Activated effector memory CD4-positive, alpha-beta T cell treated with anti-CD3 and anti-CD28 coated beads, Interleukin-2, amount 50 U/mL, for 16 hours (primary cell): ENCODE measurements at regions not wholly inside any gene's neighbourhood (a gene's known extent, or its start where the extent isn't known, plus 50 kb on each side); places are given as distances from the start of the nearest gene placed in this dataset.
"Not testable (repeated sequence)": the region's sequence is repeated elsewhere in the genome, so short reads cannot be mapped to it uniquely, and the experiment has no call there.

ENCODE experiments used
- DNase-seq: peaks from one replicate; pipeline ENCODE4 v3.0.0-alpha.2; 2020

DNA sequence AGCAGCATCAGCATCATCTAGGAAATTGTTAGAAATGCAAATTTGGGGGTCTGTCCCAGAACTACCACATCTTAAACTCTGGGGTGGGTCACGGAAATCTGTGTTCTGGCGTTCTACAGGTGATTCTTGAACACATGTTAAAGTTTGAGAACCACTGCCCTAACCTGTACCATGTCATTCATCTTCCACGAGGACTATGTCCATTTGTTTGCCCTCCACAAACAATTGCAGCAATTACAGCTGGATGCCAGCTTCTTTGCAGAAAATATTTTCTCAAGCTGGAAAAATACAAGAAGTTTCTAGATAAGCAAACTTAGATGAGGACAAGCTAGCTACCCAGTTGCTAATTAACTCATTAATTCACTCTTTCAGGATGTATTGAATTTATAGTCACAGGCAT lies 54.1 kb downstream of the MAFB start:
- DNase-seq: no peak

DNA sequence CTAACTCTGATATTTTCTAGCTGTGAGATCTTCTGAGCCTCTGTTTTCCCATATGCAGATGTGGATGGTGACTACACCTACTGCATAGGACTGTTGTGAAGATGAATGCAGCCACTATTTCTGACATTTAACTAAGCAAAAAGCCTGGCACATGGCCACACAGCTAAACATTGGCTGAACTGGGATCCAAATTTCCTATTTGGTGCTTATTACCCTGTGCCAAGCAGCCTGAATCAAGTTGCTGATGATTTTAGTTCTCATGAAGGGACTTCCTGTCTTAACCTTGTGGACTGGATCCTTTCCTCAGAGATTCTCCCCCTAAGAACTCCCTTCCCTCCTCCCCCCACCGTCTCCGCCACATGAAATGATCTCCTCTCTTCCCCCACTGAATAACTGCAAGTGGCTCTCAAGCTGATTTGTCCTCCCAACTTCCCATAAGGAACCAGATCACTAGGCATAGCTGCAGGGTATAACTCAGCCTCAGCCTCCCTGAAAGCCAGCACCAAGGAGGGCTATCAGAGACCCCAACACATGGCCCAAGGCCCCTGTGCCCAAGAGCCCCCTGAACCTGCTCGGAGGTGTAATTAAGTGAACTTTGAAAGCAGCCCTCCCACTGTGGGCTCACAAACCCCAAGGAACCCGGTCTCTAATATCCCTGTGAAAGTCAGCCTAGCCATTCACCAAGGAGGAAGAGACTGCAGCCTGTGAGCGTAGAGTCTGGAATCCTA lies 55.7 kb downstream of the MAFB start:
- no peak for DNase-seq

DNA sequence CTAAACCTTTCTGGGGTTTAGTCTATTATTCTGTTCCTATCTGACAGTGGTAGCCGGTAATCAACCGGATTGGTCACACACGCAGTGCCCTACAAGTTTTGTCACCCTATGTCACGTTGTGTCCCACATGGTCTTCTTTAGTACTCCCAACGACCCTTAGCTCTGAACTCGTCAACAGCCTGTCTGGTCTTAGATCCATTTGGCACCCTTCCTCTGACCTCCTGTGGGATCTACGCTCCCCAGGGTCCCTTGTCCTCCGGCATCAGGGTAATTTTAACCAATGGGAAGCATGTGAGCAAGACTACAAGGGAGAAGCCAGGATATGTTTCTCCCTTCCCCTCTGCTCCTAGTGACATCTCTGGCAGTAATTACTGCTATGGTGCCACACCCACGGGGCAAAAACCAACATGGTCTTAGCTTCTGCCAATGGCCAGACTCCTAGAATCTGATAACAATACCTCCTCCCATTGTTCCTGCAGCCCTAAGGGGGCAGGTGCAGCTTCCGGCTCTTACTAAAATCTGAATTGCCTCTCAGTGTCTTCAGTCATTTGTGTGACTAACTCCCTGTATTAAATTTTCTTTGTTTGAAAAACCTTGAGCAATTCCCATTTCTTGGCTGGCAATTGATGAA lies 56.6 kb downstream of the MAFB start:
- no peak for DNase-seq

DNA sequence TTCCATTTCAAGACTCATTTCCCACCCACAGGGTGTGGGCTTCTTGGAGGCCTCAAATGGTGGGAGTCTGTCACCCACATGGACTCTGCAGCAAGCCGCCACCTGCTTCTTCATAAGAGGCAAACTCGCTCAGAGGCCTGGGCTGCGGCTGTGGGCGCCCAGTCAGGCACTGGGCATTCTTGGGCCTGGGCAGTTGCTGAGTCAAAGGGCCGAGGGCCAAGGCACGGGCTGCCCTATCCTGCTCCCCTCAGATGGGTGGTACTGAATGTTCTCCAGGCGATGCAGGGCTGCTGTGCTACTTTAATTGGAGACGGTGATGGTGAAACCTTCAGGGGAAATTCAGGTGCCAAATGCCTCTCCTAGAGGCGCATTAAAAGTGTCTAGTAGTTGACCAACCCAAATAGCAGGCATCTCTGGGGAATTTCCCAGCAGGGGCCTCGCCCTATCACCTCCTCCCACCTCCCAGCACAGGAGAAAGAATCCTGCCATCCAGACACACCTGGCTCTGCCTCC lies 57.9 kb downstream of the MAFB start:
- DNase-seq: no peak

DNA sequence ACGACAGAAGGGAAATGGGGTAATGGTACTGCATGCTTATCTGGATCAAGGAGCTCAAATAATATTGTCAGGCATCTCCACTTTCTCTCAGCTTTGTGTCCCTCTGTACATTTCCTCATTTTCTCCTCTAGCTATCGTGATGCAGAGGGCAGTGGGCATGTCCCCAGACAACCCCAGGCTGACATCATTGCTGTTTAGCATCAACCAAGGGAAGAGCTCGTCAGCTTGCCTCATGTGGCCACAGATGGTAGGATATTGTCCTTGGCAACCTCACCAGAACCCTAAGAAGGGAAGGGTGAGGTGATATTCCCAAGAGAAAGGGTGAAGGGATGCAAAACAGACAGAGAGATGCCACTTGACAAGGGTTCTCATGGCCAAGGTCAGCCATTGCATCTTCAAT lies 58.3 kb downstream of the MAFB start:
- no peak for DNase-seq

DNA sequence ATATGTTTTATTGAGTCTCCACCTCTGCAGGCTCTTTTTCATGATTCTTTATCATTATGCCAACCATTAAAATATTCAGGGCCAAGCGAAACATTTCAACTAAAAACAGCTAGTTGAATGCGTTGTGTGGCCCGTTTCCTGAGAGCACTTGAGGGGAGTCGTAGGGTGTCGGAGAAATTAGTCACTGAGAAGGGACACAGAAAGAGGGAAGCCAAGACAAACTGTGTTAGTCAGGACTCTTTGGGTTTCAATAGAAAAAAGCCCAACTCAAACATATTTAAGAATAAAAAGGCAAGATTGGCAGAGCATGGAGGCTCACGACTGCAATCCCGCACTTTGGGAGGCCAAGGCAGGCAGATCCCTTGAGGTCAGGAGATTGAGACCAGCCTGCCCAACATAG lies 58.9 kb downstream of the MAFB start:
- DNase-seq: no peak

DNA sequence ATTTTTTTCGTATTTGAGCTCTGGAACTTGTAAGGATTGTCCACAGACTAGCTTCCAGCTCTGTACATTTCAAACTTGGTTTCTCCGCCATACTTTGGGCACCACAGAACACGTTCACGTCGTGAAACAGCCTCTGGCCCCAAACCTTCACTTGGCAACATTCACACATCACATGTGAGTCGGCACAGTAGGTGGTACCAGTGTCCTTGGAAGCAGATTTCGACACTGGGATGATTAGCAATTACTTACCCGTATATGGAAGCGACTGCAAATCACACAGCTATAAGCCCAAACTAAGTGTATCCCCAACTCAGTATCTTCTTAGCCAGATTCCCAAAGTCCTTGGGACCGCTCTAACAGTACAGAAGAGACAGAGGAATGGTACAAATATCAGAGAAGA lies 60.2 kb downstream of the MAFB start:
- DNase-seq: no peak

DNA sequence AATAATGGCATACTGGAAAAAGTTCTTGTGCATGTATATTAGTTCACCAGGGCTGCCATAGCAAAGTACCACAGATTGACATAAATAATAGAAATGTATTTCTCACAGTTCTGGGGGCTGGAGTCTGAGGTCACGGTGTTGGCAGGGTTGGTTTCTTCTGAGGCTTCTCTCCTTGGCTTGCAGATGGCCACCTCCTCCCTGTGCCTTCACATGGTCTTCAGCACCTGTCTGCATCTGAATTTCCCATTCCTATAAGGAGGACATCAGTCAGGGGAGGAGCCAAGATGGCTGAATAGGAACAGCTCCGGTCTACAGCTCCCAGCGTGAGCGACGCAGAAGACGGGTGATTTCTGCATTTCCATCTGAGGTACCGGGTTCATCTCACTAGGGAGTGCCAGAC lies 70.0 kb downstream of the MAFB start:
- not testable (repeated sequence) for DNase-seq

DNA sequence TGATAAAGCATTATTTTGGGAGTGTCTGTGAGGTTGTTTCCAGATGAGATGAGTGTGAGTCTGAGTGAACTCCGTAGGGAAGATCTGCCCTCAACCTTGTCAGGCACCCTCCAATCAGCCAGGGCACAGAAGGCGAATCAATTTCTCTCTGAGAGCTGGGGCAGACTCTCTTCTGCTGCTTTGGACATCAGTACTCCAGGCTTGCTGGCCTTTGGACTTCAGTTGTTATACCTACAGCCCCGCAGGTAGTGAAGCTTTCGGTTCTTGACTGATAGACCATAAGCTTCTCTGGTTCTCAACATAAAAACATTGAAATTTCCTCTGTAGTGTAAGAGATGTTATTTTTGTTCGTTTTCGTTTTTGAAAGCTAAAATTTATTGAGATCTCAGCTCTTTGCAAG lies 71.4 kb downstream of the MAFB start:
- no peak for DNase-seq

DNA sequence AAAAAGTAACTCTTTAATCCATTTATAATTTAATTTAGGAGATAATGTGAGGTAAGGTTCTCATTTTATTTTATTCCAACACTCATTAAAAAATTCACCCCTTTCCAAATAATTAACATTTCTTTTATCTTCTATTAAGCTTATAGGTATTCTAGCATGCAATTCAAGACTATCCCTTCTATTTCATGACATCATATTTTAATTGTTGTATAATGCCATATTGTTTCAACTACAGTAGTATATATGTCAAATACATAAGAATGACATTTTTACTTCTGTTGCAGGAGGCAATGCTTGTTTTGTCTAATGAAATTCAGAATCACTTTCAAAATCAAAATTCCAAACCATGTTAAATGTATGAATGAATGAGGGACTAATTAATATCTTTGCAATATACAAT lies 76.2 kb downstream of the MAFB start:
- no peak for DNase-seq

DNA sequence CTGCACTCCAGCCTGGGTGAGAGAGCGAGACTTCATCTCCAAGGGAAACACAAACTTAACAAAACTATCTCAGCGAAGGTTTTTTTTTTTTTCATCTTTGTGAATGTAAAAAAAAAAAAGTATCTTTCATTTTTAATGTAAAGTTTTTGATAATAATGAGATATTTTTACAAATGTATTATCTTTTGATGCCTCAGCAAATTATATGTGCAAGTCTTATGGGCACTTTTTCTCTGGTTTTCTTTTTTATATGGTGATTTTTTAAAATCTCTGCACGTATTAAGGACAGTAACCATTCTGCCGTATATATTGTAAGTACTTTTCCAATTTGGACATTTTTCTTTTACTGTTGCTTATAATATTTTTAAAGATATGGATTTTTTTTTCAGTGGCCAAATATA lies 76.8 kb downstream of the MAFB start:
- DNase-seq: no peak

DNA sequence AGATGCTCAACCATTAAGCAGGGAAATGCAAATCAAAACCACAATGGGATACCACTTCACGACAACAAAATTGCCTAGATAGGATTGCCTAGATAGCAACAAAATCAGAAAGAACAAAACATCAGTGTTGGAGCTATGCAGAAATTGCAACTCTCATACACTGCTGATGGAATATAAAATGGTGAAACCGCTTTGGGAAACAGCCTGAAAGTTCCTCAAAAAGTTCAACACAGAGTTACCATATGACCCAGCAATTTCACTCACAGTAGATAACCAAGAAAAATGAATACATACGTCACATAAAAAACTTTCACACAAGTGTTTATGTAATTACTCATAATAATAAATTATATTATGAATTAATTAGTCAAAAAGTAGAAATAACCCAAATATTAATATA lies 78.3 kb downstream of the MAFB start:
- no peak for DNase-seq

DNA sequence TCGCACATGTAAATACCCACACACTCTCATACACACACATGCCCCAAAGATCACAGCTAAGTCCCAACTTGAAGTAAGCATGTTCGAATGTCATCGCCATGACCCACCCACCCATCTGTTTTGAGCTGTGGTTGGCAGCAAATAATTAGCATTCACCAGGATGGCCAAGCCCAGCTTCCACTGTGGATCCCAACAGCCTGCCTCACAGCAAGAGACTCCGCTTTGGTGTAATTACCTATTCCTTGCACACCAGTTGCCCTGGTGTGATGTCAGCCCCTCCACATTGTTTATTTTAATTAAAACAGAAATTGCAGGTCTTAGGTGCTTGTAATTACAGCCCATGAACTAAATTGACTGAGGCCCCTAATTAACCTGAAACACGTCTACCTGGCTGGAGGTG lies 81.1 kb downstream of the MAFB start:
- DNase-seq: no peak

DNA sequence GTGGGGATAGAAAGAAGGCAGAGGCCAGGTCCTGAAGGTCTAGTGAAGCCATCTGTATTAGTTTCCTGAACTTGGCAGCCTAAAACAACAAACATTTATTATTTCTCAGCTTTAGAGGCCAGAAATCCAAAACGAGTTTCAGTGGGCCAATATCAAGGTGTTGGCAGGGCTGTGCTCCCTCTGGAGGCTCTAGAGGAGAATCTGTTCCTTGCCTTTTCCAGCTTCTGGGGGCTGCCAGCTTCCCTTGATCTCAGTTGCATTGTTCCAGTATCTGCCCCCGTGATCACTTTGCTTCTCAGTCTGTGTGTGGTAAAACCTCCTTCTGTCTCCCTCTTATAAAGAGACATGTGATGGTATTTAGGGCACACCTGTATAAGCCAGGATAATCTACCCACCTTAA lies 82.4 kb downstream of the MAFB start:
- no peak for DNase-seq

DNA sequence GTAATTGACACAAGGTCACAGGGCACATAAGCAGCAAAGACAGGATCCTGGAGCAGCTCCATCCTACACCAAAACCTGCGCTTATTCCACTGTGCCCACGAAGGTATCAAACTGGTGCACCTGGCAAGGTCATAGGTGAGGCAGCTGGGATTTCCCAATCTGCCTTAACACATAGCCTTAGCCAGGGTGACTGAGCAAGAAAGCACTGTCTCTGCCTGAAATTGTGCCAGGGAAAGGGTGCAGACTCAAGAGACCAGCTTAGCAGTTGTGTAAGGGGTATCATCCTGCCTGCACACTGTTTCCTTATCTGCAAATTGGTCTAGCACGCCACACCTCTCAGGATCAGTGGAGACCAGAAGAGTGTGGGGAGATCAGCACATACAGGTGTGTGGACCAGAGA lies 82.8 kb downstream of the MAFB start:
- DNase-seq: no peak

DNA sequence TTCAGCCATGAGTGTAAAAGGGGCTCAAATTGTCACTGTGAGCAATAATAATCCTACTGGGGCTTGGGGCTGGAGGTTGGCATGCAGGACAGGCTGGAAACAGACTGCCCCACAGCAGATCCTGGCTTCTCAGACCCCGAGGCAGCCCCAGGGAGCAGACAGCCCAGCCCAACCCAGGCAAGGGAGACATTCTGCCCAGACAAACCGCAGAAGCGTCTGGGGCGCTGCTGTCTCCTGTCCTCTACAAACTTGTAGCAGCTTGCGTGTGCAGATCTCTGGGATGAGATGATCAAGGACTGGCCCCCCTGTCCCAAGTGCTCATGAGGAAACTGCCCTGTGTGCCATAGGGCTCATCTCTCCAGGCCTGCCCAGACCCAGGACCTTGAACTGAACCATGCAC lies 84.6 kb downstream of the MAFB start:
- DNase-seq: no peak

DNA sequence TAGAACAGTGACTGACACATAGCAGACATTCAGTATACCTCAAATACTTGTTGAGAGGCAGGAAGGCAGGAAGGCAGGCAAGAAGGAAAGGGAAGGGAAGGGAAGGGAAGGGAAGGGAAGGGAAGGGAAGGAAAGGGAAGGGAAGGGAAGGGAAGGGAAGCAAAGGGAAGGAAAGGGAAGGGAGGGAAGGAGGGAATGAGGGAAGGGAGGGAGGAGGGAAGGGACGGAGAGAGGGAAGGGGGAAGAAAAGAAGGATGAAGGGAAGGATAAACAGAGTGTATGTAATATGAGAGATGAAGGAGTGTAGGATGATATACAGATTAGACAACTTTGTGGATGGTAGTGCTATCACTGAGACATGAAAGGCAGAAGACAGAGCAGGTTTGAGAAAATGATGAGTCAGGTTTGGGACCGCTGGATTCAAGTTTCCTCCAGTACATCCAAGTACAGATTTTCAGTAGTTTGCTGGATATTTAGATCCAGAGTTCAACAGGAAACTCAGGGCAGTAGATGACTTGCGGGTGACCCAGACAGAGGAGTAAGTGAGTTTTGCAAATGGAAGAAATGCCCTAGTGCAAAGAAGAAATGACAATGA lies 85.9 kb downstream of the MAFB start:
- DNase-seq: no peak

DNA sequence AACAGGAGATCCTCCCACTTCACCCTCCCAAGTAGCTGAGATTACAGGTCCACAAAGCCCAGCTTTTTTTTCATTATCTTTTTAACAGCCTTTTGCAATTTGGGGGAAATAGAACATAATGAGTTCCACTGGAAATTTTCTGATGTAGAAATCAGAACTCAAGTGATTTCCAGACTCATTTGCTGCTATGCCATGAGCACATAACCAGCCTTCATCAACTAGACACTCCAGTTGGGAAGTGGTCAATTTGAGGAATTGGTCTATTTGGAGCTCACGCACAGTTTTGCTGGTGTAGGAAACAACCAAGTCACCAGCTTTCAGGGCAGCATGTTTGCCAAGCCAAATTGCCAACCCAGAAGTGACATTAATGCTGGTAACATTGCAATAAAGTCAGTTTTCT lies 86.7 kb downstream of the MAFB start:
- no peak for DNase-seq

DNA sequence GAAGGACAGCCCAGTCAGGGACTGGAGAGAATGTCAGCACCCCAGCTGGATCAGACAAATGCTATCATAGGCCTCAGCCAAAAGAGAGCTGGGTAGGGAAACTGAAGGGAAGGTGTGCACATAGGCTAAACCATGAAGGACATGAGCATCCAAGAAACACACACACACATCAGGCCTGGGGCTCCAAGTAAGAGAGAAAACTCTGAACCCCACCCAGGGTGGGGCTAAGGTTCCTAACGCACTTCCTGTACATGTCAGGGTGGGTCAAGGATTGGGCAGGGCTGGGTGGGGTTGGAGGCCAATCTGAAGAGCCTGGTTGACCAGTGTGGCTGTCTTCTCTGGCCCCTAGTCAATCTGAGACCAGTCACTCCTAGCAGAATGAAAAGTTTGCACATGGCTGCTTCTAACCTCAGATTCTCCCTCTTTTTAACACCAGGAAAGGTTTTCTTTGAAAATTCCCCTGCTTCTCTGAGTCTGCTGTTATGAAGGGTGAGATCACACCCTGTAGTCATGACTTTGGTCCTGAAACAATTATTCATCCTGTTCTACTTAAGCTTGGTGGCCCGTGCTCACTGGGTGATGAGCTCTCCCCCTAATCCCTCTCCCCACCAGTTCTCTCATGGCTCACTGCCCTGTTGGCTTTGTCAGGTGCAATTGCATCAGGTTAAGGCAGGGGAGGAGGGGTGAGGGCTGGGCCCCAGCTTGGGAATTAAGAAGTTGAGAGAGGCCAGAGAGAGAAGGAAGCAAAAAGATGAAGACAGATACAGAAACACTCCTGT lies 88.4 kb downstream of the MAFB start:
- no peak for DNase-seq

DNA sequence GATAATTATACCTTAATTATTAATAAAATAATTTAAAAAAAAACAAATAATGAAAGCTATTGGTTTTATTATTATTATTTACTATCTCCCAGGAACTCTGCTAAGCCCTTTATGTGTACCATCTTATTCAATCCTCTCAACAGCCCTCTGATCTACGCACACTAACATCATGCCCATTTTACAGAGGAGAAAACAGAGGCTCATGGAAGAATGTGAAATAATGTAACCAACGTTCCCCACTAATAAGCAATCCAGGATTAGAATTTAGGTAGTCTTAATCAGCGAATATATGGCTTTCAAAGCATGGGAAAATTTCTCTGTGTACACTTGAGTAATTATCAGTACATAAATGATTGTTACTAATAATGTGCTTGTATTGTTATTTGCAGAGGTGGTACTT lies 89.0 kb downstream of the MAFB start:
- no peak for DNase-seq

DNA sequence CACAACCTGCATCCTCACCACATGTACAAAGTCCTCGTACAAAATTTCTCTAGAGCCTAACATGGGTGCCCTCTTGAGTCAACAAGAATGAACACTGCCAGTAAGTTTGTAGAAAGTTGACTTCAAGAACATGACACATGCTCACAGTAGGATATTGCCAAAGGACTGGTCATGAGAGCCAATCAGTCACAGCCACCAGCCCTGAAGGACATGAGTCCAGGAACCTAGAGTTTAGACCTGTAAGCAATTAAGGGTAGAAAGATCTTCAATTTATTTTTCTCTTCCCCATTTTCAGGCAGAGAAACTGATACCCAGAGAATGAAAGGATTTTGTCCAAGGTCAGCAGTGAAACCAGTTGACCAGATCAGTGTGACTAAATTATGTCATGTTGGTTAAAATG lies 96.1 kb downstream of the MAFB start:
- no peak for DNase-seq

DNA sequence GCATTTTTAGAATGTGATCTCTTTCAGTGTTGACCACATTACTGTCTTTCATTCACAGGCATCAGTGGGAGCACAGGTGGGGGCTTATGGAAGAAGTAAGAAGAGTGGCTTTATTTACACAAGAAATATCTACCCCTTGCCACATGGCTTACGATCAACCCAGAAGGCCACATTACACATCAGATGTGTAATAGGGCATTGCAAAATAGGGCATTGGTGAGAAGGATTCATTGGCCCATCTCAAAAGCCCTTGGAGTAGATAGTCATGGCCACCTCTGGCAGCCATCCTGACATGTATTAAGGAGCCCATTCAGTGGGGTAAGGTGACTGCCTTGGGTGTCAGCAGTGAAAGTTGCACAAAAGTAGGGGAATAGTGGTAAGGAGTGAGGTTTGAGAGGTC lies 97.5 kb downstream of the MAFB start:
- no peak for DNase-seq

DNA sequence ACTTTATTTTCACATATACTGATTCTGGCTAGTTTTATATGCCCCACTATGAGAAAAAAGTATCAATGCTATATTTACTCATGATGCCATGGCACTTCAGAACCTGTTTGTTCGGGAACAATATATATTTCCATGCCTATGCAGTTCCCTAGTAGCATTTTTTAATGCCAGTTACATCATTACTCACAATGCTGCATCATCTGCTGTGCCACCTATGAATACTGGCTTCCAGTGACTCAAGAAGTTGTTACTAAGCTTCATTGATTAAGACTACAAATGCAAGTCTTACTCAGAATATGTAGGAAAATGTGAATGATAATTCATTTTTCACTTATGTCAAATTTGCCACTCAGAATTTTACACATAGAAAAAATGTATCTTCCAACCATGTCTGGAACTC lies 97.9 kb downstream of the MAFB start:
- DNase-seq: no peak

DNA sequence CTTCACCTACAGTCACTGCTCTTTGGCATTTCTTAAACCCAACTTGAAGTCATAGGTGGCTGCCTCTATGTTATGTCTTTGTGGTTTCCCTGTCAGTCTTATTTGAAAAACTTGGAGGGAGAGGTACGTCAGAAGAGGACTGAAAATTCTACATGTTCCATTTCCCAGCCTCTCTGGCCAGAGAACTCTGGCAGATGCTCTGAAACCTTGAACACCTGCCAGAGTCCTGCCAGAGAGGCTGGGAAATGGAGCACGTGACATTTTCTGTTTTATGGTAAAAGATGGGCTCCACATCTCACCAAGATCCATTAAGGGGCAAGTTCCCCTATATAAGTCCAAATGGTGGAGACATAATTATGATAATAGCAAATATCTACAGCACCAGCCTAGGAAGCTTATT lies 99.5 kb downstream of the MAFB start:
- no peak for DNase-seq
